H9 (cell line): ENCODE measurements at regions not wholly inside any gene's neighbourhood (a gene's known extent, or its start where the extent isn't known, plus 50 kb on each side); places are given as distances from the start of the nearest gene placed in this dataset.
A peak's percentile ranks its signal among the peaks of the same experiment; 100 is the strongest.

ENCODE experiments used
- DNase-seq: peaks from one replicate; pipeline ENCODE4 v3.0.0-alpha.2; 2017
- H2AFZ ChIP-seq: one replicate; pipeline ENCODE4 v1.6.1; 2013; ENCODE audit warnings: mild to moderate bottlenecking, low read length, control low read depth, moderate library complexity
- H2AK5ac ChIP-seq: 2 replicates; pipeline ENCODE4 v1.6.1; 2013; ENCODE audit warnings: low read length, control low read depth, mixed read lengths; ENCODE audit not compliant: insufficient read length
- H2BK120ac ChIP-seq: one replicate; pipeline ENCODE4 v1.6.1; 2013; ENCODE audit warnings: low read depth, mild to moderate bottlenecking, low read length, control low read depth, inconsistent platforms; ENCODE audit not compliant: poor library complexity, severe bottlenecking
- H2BK12ac ChIP-seq: 2 replicates; pipeline ENCODE4 v1.6.1; 2013; ENCODE audit warnings: low read length, control low read depth, mixed read lengths, low read depth; ENCODE audit not compliant: insufficient read length
- H2BK15ac ChIP-seq: 2 replicates; pipeline ENCODE4 v1.6.1; 2013; ENCODE audit warnings: low read depth, low read length, control low read depth
- H2BK20ac ChIP-seq: one replicate; pipeline ENCODE4 v1.6.1; 2013; ENCODE audit warnings: low read depth, mild to moderate bottlenecking, low read length, control low read depth, inconsistent platforms; ENCODE audit not compliant: poor library complexity, severe bottlenecking
- H2BK5ac ChIP-seq: 2 replicates; pipeline ENCODE4 v1.6.1; 2013; ENCODE audit warnings: low read length, control low read depth, mixed read lengths; ENCODE audit not compliant: insufficient read length
- H3K14ac ChIP-seq: 2 replicates; pipeline ENCODE4 v1.6.1; 2013; ENCODE audit warnings: low read length, control low read depth; ENCODE audit not compliant: insufficient read depth
- H3K18ac ChIP-seq: 2 replicates; pipeline ENCODE4 v1.6.1; 2013; ENCODE audit warnings: low read depth, mild to moderate bottlenecking, mixed read lengths, low read length, control low read depth; ENCODE audit not compliant: insufficient read length
- H3K23ac ChIP-seq: 2 replicates; pipeline ENCODE4 v1.6.1; 2013; ENCODE audit warnings: low read length, control low read depth, mixed read lengths, low read depth; ENCODE audit not compliant: insufficient read length
- H3K23me2 ChIP-seq: 2 replicates; pipeline ENCODE4 v1.6.1; 2013; ENCODE audit warnings: low read depth, mild to moderate bottlenecking, mixed read lengths, low read length, control low read depth; ENCODE audit not compliant: insufficient read length, poor library complexity, severe bottlenecking
- H3K27ac ChIP-seq: 2 replicates; pipeline ENCODE4 v1.5.1; 2013; ENCODE audit warnings: low read length, control low read depth, mixed read lengths, low read depth; ENCODE audit not compliant: insufficient read length
- H3K27me3 ChIP-seq: 2 replicates; pipeline ENCODE4 v1.6.1; 2013; ENCODE audit warnings: low read length, control low read depth, inconsistent platforms; ENCODE audit not compliant: insufficient read depth
- H3K4ac ChIP-seq: 2 replicates; pipeline ENCODE4 v1.6.1; 2013; ENCODE audit warnings: low read depth, mild to moderate bottlenecking, control low read depth, inconsistent platforms, low read length, moderate library complexity
- H3K4me1 ChIP-seq: 2 replicates; pipeline ENCODE4 v1.6.1; 2013; ENCODE audit warnings: low read length, control low read depth, inconsistent platforms; ENCODE audit not compliant: insufficient read depth
- H3K4me2 ChIP-seq: 2 replicates; pipeline ENCODE4 v1.6.1; 2013; ENCODE audit warnings: low read length, control low read depth, mixed read lengths; ENCODE audit not compliant: insufficient read length, insufficient read depth
- H3K56ac ChIP-seq: 2 replicates; pipeline ENCODE4 v1.6.1; 2013; ENCODE audit warnings: low read depth, mild to moderate bottlenecking, mixed read lengths, low read length, control low read depth; ENCODE audit not compliant: insufficient read length
- H3K79me1 ChIP-seq: 2 replicates; pipeline ENCODE4 v1.6.1; 2013; ENCODE audit warnings: low read depth, mild to moderate bottlenecking, moderate library complexity, low read length, control low read depth, inconsistent platforms; ENCODE audit not compliant: insufficient read depth, poor library complexity, severe bottlenecking
- H3K79me2 ChIP-seq: 2 replicates; pipeline ENCODE4 v1.6.1; 2013; ENCODE audit warnings: low read length, control low read depth, inconsistent platforms; ENCODE audit not compliant: insufficient read depth
- H3K9ac ChIP-seq: 2 replicates; pipeline ENCODE4 v1.6.1; 2013; ENCODE audit warnings: low read length, control low read depth, mixed read lengths; ENCODE audit not compliant: insufficient read length; ENCODE audit errors: extremely low read depth
- H3K9me3 ChIP-seq: one replicate; pipeline ENCODE4 v1.6.1; 2013; ENCODE audit warnings: low read depth, low read length, inconsistent platforms; ENCODE audit not compliant: control insufficient read depth
- H3T11ph ChIP-seq: one replicate; pipeline ENCODE4 v1.6.1; 2013; ENCODE audit warnings: mild to moderate bottlenecking, low read length, control low read depth, inconsistent platforms
- H4K20me1 ChIP-seq: one replicate; pipeline ENCODE4 v1.6.1; 2013; ENCODE audit not compliant: control insufficient read depth, insufficient read length, insufficient read depth
- H4K5ac ChIP-seq: 2 replicates; pipeline ENCODE4 v1.6.1; 2013; ENCODE audit warnings: low read depth, mild to moderate bottlenecking, mixed read lengths, low read length, control low read depth; ENCODE audit not compliant: insufficient read length
- H4K8ac ChIP-seq: replicated peaks from 2 replicates; pipeline ENCODE4 v1.6.1; 2013; ENCODE audit warnings: low read length, control low read depth, mixed read lengths, low read depth; ENCODE audit not compliant: insufficient read length
- H4K91ac ChIP-seq: 2 replicates; pipeline ENCODE4 v1.6.1; 2013; ENCODE audit warnings: low read depth, mild to moderate bottlenecking, moderate library complexity, mixed read lengths, low read length, control low read depth; ENCODE audit not compliant: insufficient read length
- H3K27ac Mint-ChIP-seq, 3 experiments: 2 replicates in 2 of 3; 3 replicates in 1 of 3; pipeline ENCODE4 v1.8.0; 2020 to 2021; ENCODE audit warnings: mixed read lengths in 3 of 3, mild to moderate bottlenecking in 1 of 3, moderate library complexity in 1 of 3
- H3K27me3 Mint-ChIP-seq: 2 replicates; pipeline ENCODE4 v1.8.0; 2021; ENCODE audit warnings: low read depth, mild to moderate bottlenecking, moderate library complexity, mixed read lengths
- H3K36me3 Mint-ChIP-seq, 3 experiments: 2 replicates in 2 of 3; 3 replicates in 1 of 3; pipeline ENCODE4 v1.8.0; 2020 to 2021; ENCODE audit warnings: low read depth in 3 of 3, mixed read lengths in 3 of 3; ENCODE audit not compliant: insufficient read depth in 1 of 3
- H3K4me1 Mint-ChIP-seq, 2 experiments: 2 replicates each; pipeline ENCODE4 v1.8.0; 2020; ENCODE audit warnings: mixed read lengths in 2 of 2
- H3K4me3 Mint-ChIP-seq, 2 experiments: 2 replicates in 1 of 2; 3 replicates in 1 of 2; pipeline ENCODE4 v1.8.0; 2020 to 2021; ENCODE audit warnings: mild to moderate bottlenecking in 2 of 2, mixed read lengths in 2 of 2, moderate library complexity in 1 of 2
- H3K9me3 Mint-ChIP-seq, 2 experiments: 2 replicates in 1 of 2; 3 replicates in 1 of 2; pipeline ENCODE4 v1.8.0; 2020; ENCODE audit warnings: mild to moderate bottlenecking in 2 of 2, mixed read lengths in 2 of 2, moderate library complexity in 1 of 2
- WGBS: extraction: QIAGEN DNeasy Blood & Tissue Kit; methylation state at CpG from one replicate; pipeline ENCODE4 v1.1.7; 2013; ENCODE audit warnings: missing lambda C conversion rate, low lambda C conversion rate, mixed read lengths; ENCODE audit not compliant: insufficient read length; ENCODE audit errors: extremely low coverage; 5-methylcytosine and 5-hydroxymethylcytosine counted together
- TF ChIP-seq, protein P1 (sequence below): fragments of 200-600 bp; sonication (generic); conservative IDR thresholded peaks from 3 replicates; pipeline ENCODE4 v1.8.0; 2021; ENCODE audit warnings: antibody characterized with exemption, mild to moderate bottlenecking

DNA sequence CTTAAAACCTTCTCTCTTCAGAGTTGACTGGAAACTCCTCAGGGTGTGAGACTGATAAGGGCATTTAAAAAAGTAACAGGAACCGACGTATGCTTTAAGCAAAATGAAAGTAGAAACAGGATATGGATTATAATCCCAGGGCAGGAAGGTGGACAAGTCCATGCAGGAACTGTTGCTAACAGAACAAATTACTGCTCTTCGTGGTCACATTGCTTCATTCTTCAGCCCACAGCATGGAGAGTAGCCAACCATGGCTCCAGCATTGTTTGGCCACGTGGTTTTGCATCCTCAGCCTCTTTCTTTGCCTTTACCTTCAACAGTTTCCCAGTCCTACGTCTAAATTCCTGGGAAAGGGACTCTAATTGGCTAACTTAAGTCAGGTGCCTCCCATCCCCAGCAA lies 563.1 kb upstream of the ISX start:
- no peak overlapping the region for H3K23ac ChIP-seq
- H3K4ac ChIP-seq: no peak overlapping the region
- no peak overlapping the region for H2BK12ac ChIP-seq
- Mint-ChIP-seq H3K36me3 (no peaks in the 10 kb centered on the region; a peak in 1 of 7 replicates), H3K4me1 (no peaks in the 10 kb centered on the region), H3K9me3 (peaks cover 4 to 7% of the 10 kb centered on the region in 2 experiments; a peak in 4 of 5 replicates), H3K4me3 (no peak overlapping the region), H3K27me3 (peaks cover 9% of the 10 kb centered on the region), H3K27ac (no peak overlapping the region)
- no peak overlapping the region for H3K27ac ChIP-seq
- no peaks in the 10 kb centered on the region for H3K9me3 ChIP-seq
- H3K18ac ChIP-seq: no peak overlapping the region
- TF ChIP-seq, protein P1, sequence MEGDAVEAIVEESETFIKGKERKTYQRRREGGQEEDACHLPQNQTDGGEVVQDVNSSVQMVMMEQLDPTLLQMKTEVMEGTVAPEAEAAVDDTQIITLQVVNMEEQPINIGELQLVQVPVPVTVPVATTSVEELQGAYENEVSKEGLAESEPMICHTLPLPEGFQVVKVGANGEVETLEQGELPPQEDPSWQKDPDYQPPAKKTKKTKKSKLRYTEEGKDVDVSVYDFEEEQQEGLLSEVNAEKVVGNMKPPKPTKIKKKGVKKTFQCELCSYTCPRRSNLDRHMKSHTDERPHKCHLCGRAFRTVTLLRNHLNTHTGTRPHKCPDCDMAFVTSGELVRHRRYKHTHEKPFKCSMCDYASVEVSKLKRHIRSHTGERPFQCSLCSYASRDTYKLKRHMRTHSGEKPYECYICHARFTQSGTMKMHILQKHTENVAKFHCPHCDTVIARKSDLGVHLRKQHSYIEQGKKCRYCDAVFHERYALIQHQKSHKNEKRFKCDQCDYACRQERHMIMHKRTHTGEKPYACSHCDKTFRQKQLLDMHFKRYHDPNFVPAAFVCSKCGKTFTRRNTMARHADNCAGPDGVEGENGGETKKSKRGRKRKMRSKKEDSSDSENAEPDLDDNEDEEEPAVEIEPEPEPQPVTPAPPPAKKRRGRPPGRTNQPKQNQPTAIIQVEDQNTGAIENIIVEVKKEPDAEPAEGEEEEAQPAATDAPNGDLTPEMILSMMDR: no peak
- no peak for DNase-seq
- H3K4me2 ChIP-seq: no peak overlapping the region
- H3K4me1 ChIP-seq: no peaks in the 10 kb centered on the region
- H4K8ac ChIP-seq: no peak overlapping the region
- no peak overlapping the region for H3K9ac ChIP-seq
- H2BK15ac ChIP-seq: no peak overlapping the region
- no peaks in the 10 kb centered on the region for H3K79me1 ChIP-seq
- no peak overlapping the region for H4K5ac ChIP-seq
- no peak overlapping the region for H2BK120ac ChIP-seq
- no CpG with 5 or more reads among the region's 5 CpGs for WGBS
- H3K56ac ChIP-seq: no peak overlapping the region
- H3K27me3 ChIP-seq: no peaks in the 10 kb centered on the region
- no peak overlapping the region for H3T11ph ChIP-seq
- H3K14ac ChIP-seq: peak overlapping the region; percentile 29; the same call in 1 of the 2 replicates
- H2AK5ac ChIP-seq: no peak overlapping the region
- H2AFZ ChIP-seq: no peak overlapping the region
- H2BK20ac ChIP-seq: no peak overlapping the region
- H2BK5ac ChIP-seq: no peak overlapping the region
- H4K20me1 ChIP-seq: no peaks in the 10 kb centered on the region
- no peaks in the 10 kb centered on the region for H3K79me2 ChIP-seq
- no peaks in the 10 kb centered on the region for H3K23me2 ChIP-seq
- H4K91ac ChIP-seq: no peak overlapping the region
